HG03342 (cell line): ENCODE measurements at regions not wholly inside any gene's neighbourhood (a gene's known extent, or its start where the extent isn't known, plus 50 kb on each side); places are given as distances from the start of the nearest gene placed in this dataset.

ENCODE experiments used
- ATAC-seq: cut with Tn5 transposase; IDR thresholded peaks from one replicate; pipeline ENCODE4 v1.9.1; 2021; ENCODE audit warnings: mild to moderate bottlenecking, moderate library complexity; ENCODE audit not compliant: unreplicated experiment

- peak; percentile 51 for ATAC-seq
These were observed 253.8 kb upstream of the DMD start for GRCh38 chrX:33465137-33465536.

GRCh38 chrX:33457102-33457501, 245.8 kb upstream of the DMD start:
- ATAC-seq = no peak

- no peak for ATAC-seq
These were observed 235.9 kb upstream of the DMD start for GRCh38 chrX:33447285-33447684.

- ATAC-seq = peak; percentile 87
These were observed 223.1 kb upstream of the DMD start for GRCh38 chrX:33434256-33435092.

GRCh38 chrX:33416273-33416805, 205.0 kb upstream of the DMD start:
- ATAC-seq = no peak

GRCh38 chrX:33415459-33415858, 204.1 kb upstream of the DMD start:
- ATAC-seq = no peak

- ATAC-seq = no peak
These were observed 174.2 kb upstream of the DMD start for GRCh38 chrX:33385546-33385945.

GRCh38 chrX:33379839-33380238, 168.5 kb upstream of the DMD start:
- no peak for ATAC-seq

GRCh38 chrX:33357606-33358005, 146.3 kb upstream of the DMD start:
- no peak for ATAC-seq

- no peak for ATAC-seq
These were observed 127.9 kb upstream of the DMD start for GRCh38 chrX:33339219-33339618.

GRCh38 chrX:33336783-33337182, 125.4 kb upstream of the DMD start:
- peak; percentile 74 for ATAC-seq

- no peak for ATAC-seq
These were observed 121.9 kb upstream of the DMD start for GRCh38 chrX:33333271-33333670.

GRCh38 chrX:33330798-33331197, 119.4 kb upstream of the DMD start:
- no peak for ATAC-seq

GRCh38 chrX:33324099-33324498, 112.8 kb upstream of the DMD start:
- peak; percentile 65 for ATAC-seq

- ATAC-seq = no peak
These were observed 96.6 kb upstream of the DMD start for GRCh38 chrX:33307911-33308354.

GRCh38 chrX:33298622-33299021, 87.3 kb upstream of the DMD start:
- ATAC-seq = no peak

- no peak for ATAC-seq
These were observed 74.2 kb upstream of the DMD start for GRCh38 chrX:33285550-33285949.

GRCh38 chrX:33277046-33277445, 65.7 kb upstream of the DMD start:
- ATAC-seq = no peak

- no peak for ATAC-seq
These were observed 62.2 kb upstream of the DMD start for GRCh38 chrX:33273535-33273934.

- no peak for ATAC-seq
These were observed 61.6 kb upstream of the DMD start for GRCh38 chrX:33272986-33273385.
